Left lung (tissue), 4 donors: ENCODE measurements at regions not wholly inside any gene's neighbourhood (a gene's known extent, or its start where the extent isn't known, plus 50 kb on each side); places are given as distances from the start of the nearest gene placed in this dataset.
A peak's percentile ranks its signal among the peaks of the same experiment; 100 is the strongest.

ENCODE experiments used
- ATAC-seq: fragments of 200-7000 bp; cut with Tn5 transposase; one replicate; pipeline ENCODE4 v1.9.1; 2020; ENCODE audit warnings: moderate library complexity
- DNase-seq, 4 donors: peaks; one replicate each; pipeline ENCODE4 v3.0.0-alpha.2; 2013 to 2020
- H3K27ac ChIP-seq, 2 donors: fragments of 200-600 bp; sonication (generic) in 1 of 2; one replicate each; pipeline versions ENCODE4 v1.5.0 to v1.8.0; 2020 to 2021
- H3K27me3 ChIP-seq, 2 donors: fragments of 200-600 bp; sonication (generic) in 1 of 2; one replicate each; pipeline versions ENCODE4 v1.5.0 to v1.8.0; 2020 to 2021
- H3K36me3 ChIP-seq, 2 donors: fragments of 200-600 bp; sonication (generic) in 1 of 2; one replicate each; pipeline versions ENCODE4 v1.5.0 to v1.8.0; 2020 to 2021
- H3K4me1 ChIP-seq, 2 donors: fragments of 200-600 bp; one replicate each; pipeline ENCODE4 v1.8.0; 2021
- H3K4me3 ChIP-seq, 2 donors: fragments of 200-600 bp; sonication (generic) in 1 of 2; one replicate each; pipeline versions ENCODE4 v1.5.0 to v1.8.0; 2020 to 2021; ENCODE audit warnings: mild to moderate bottlenecking in 1 of 2
- H3K9me3 ChIP-seq, 2 donors: fragments of 200-600 bp; sonication (generic) in 1 of 2; one replicate each; pipeline versions ENCODE4 v1.5.0 to v1.8.0; 2020 to 2021
- intact Hi-C, 2 donors: fragments of 100-400 bp; cut with DNase I; formaldehyde crosslinking; loops; one replicate each; pipeline versions ENCODE4 v1.11.2 to v1.14.2; 2022
- TF ChIP-seq, protein P1 (sequence below), 2 donors: fragments of 200-600 bp; sonication (generic) in 1 of 2; IDR thresholded peaks; one replicate each; pipeline versions ENCODE4 v1.5.0 to v1.8.0; 2021; ENCODE audit warnings: antibody characterized with exemption in 2 of 2
- donor health status: DM: no; HTN: yes; CAD: no.
- donor health status: DM: no; HTN: no; CAD: no.

DNA sequence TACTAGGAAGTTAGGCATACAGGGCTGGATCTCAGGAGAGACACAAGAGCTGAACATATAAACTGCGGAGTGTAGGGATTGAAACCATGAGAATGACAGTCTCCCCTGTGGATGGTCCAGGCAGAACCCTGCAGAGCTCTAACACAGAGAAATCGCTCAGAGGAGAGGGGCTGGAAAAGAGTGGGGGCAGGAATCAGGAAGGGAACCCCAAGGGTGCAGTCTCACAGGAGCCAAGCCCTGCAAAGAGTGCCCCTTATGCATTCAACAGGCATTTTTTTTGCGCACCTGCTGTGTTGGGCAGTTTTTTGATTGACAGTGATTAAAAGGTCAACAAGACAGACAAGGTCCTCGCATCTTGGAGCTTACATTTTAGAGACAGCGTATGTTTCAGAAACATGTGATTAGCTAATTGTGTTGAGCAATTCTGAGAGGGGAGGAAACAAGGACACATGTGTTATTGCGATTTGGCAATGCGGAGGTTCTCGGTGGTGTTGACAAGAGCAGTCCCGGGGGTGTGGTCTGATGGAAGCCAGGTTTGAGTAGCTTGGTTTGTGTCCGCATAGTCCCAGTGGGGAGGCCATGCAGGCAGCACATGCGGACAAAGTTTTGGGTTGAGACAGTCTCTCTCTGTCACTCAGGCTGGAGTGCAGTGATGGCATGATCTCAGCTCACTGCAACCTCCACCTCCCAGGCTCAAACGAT lies 182.6 kb upstream of the IRS2 start:
- DNase-seq (peak in 1 of 4 donors; percentile 26), ATAC-seq (no peak)
- intact Hi-C loops: no loop called here
- Histone ChIP-seq H3K9me3 (peaks cover 0 to 7% of the 10 kb centered on the region in 2 donors), H3K4me1 (no peaks in the 10 kb centered on the region), H3K4me3 (no peak overlapping the region), H3K27ac (no peak overlapping the region), H3K36me3 (no peaks in the 10 kb centered on the region), H3K27me3 (peaks cover 0 to 5% of the 10 kb centered on the region in 2 donors)
- TF ChIP-seq, protein P1, sequence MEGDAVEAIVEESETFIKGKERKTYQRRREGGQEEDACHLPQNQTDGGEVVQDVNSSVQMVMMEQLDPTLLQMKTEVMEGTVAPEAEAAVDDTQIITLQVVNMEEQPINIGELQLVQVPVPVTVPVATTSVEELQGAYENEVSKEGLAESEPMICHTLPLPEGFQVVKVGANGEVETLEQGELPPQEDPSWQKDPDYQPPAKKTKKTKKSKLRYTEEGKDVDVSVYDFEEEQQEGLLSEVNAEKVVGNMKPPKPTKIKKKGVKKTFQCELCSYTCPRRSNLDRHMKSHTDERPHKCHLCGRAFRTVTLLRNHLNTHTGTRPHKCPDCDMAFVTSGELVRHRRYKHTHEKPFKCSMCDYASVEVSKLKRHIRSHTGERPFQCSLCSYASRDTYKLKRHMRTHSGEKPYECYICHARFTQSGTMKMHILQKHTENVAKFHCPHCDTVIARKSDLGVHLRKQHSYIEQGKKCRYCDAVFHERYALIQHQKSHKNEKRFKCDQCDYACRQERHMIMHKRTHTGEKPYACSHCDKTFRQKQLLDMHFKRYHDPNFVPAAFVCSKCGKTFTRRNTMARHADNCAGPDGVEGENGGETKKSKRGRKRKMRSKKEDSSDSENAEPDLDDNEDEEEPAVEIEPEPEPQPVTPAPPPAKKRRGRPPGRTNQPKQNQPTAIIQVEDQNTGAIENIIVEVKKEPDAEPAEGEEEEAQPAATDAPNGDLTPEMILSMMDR (IDR thresholded peaks at IDR 0.05): no peak

DNA sequence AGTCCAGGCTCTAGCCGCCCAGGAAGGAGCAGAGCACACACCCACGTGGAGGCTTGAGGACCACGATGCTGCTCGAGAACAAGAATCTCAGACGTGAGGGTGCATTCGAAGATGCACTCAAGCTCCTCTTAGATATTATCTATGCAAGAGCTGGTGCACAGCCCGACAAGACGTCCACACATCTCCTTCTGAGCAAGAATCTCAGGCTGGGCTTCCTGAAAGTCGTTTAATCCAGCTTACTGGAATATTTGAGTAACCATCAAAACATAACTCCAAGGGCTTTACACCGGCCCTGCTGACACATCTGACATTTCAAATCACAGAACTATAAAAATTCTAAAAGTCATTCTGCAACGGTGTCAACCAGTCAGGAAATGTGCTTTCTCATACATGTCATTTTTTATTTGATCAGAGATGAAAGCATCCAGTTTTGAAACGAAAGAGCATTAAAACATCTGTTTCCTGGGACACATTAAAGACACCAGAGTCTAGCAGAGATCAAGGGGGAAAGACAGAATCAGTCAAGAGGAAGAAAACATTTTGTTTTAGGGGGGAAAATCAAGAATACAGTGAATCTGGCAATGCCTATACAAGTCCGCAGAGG lies 177.7 kb upstream of the IRS2 start:
- intact Hi-C loops: no loop called here
- Histone ChIP-seq H3K4me3 (no peak overlapping the region), H3K27ac (no peak overlapping the region), H3K27me3 (no peaks in the 10 kb centered on the region), H3K36me3 (no peaks in the 10 kb centered on the region), H3K4me1 (no peaks in the 10 kb centered on the region), H3K9me3 (no peaks in the 10 kb centered on the region)
- DNase-seq (no peak), ATAC-seq (no peak)
- TF ChIP-seq, protein P1 (IDR thresholded peaks at IDR 0.05): no peak

DNA sequence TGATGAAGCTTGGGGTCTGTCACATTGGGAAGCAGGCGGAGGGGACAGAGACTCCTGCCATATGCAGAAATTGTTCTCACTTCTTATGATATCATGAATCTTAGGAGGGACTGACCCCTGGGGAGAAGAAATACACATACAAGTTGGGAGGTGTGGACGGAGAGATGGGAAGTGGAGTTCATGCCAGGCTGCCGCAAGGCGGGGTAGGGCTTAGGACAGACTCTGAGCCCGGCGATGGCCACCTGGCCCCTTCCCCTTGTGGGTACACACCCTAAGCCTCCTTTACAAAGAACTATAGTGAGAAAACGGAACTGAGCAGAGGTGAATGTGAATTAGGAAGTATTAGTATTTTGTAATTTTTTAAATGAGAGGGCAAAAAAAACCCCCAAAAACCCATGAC lies 177.0 kb upstream of the IRS2 start:
- intact Hi-C loops: no loop called here
- TF ChIP-seq, protein P1 (IDR thresholded peaks at IDR 0.05): no peak
- ATAC-seq: no peak
- no peaks in the 10 kb centered on the region for H3K27me3 ChIP-seq
- no peak for DNase-seq
- H3K27ac ChIP-seq: no peak overlapping the region
- H3K4me1 ChIP-seq: no peaks in the 10 kb centered on the region
- no peaks in the 10 kb centered on the region for H3K36me3 ChIP-seq
- H3K9me3 ChIP-seq: no peaks in the 10 kb centered on the region
- no peak overlapping the region for H3K4me3 ChIP-seq

DNA sequence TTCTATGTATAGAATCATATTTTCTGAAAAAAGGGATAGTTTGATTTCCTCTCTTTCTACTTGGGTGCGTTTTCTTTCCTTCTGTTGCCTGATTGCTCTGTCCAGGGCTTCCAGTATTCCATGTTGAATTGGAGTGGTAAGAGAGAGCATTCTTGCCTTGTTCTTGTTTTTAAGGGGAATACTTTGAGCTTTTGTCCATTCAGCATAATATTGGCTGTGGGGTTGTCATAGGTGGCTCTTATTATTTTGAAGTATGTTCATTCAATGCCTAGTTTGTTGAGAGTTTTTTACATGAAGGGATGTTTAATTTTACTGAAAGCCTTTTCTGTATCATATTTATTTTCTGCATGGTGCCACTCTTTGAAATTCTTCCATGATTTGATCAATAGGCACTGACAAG lies 173.5 kb upstream of the IRS2 start:
- TF ChIP-seq, protein P1 (IDR thresholded peaks at IDR 0.05): no peak
- intact Hi-C loops: no loop called here
- Histone ChIP-seq H3K27me3 (no peaks in the 10 kb centered on the region), H3K27ac (no peak overlapping the region), H3K4me3 (no peak overlapping the region), H3K36me3 (no peaks in the 10 kb centered on the region), H3K4me1 (no peaks in the 10 kb centered on the region), H3K9me3 (no peaks in the 10 kb centered on the region)
- DNase-seq (no peak), ATAC-seq (no peak)

DNA sequence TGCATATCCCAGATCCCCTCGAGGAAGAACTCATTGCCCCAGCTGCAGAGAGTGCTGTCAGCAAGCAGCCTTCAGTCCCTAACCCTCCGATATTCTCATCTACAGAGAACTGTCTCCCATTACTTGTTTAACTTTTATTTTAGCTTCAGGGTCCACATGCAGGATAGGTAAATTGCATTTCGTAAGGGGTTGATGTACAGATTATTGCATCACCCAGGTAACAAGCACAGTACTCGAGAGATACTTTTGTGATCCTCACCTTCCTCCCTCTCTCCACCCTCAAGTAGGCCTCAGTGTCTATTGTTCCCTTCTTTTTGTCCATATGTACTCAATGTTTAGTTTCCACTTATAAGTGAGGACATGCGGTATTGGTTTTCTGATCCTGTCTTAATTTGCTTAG lies 171.5 kb upstream of the IRS2 start:
- ATAC-seq (no peak), DNase-seq (no peak)
- H3K4me1 ChIP-seq: no peaks in the 10 kb centered on the region
- no peak overlapping the region for H3K27ac ChIP-seq
- intact Hi-C loops: no loop called here
- H3K4me3 ChIP-seq: no peak overlapping the region
- no peaks in the 10 kb centered on the region for H3K27me3 ChIP-seq
- TF ChIP-seq, protein P1 (IDR thresholded peaks at IDR 0.05): no peak
- H3K36me3 ChIP-seq: no peaks in the 10 kb centered on the region
- H3K9me3 ChIP-seq: no peaks in the 10 kb centered on the region
